Sigmoid colon (tissue), 4 donors: ENCODE measurements at regions not wholly inside any gene's neighbourhood (a gene's known extent, or its start where the extent isn't known, plus 50 kb on each side); places are given as distances from the start of the nearest gene placed in this dataset.

Experiments used
- CTCF ChIP-seq, 4 experiments: fragments of 450-650 bp in 3 of 4; fragments of 200-600 bp in 1 of 4; IDR thresholded peaks; one replicate each; pipeline ENCODE4 v1.5.1; 2016 to 2019; ENCODE audit warnings: antibody characterized with exemption in 4 of 4, mild to moderate bottlenecking in 3 of 4, moderate library complexity in 2 of 4
- EP300 ChIP-seq, 4 donors: sonication (generic); formaldehyde crosslinking; IDR thresholded peaks; one replicate each; pipeline ENCODE4 v1.6.1; 2017; ENCODE audit warnings: antibody characterized with exemption in 4 of 4
- POLR2A ChIP-seq, 2 donors: fragments of 450-650 bp; IDR thresholded peaks; one replicate each; pipeline ENCODE4 v1.6.1; 2016; ENCODE audit warnings: antibody characterized with exemption in 2 of 2, mild to moderate bottlenecking in 2 of 2, moderate library complexity in 2 of 2
- POLR2AphosphoS5 ChIP-seq, 4 donors: sonication (generic); formaldehyde crosslinking; IDR thresholded peaks; one replicate each; pipeline ENCODE4 v1.6.1; 2017; ENCODE audit warnings: antibody characterized with exemption in 4 of 4

GRCh38 chr7:125495997-125496396 lies 566.4 kb upstream of the POT1 start:
- TF ChIP-seq CTCF (IDR thresholded peaks at IDR 0.05) (no peak), POLR2A (IDR thresholded peaks at IDR 0.05) (no peak), EP300 (IDR thresholded peaks at IDR 0.05) (no peak), POLR2AphosphoS5 (IDR thresholded peaks at IDR 0.05) (no peak)
